GM12878 (cell line): ENCODE measurements at regions not wholly inside any gene's neighbourhood (a gene's known extent, or its start where the extent isn't known, plus 50 kb on each side); places are given as distances from the start of the nearest gene placed in this dataset.

Source experiments
- ATAC-seq: fragments of 200-7000 bp; cut with Tn5 transposase; 3 replicates; pipeline ENCODE4 v1.9.1; 2020; ENCODE audit warnings: mild to moderate bottlenecking, moderate library complexity
- BruUV-seq: library from RNA; stranded (reverse); fragments of 400-500 nt; replicated peaks from 2 replicates; lab custom pipeline; 2021; lab: Mats Ljungman, UMichigan
- CTCF ChIA-PET: fragments of 300-600 bp; sonication (Branson Sonifier 250); formaldehyde crosslinking; extraction: SDS; loops from one replicate; lab custom pipeline; 2021; ENCODE audit warnings: inconsistent platforms; lab: Yijun Ruan, JAX
- POLR2A ChIA-PET: fragments of 350-600 bp; formaldehyde crosslinking; extraction: SDS; loops from one replicate; lab custom pipeline; 2021; ENCODE audit warnings: inconsistent platforms; lab: Charles Lee
- RAD21 ChIA-PET: fragments of 300-600 bp; sonication (Branson Sonifier 250); formaldehyde crosslinking; loops from one replicate; lab custom pipeline; 2023; ENCODE audit warnings: antibody characterized with exemption; ENCODE audit not compliant: unreplicated experiment; lab: Charles Lee
- SMC1A ChIA-PET: fragments of 300-600 bp; sonication (Branson Sonifier 250); formaldehyde crosslinking; loops from one replicate; lab custom pipeline; 2023; ENCODE audit not compliant: unreplicated experiment, uncharacterized antibody; lab: Charles Lee
- DNase-seq: peaks from one replicate; pipeline ENCODE4 v3.0.0-alpha.2; 2011; ENCODE audit warnings: low read depth, low spot score
- FAIRE-seq: peaks from 3 replicates; lab custom pipeline; 2011; peaks lifted over from hg19 to GRCh38; lab: Jason Lieb, UNC
- H2AFZ ChIP-seq: 2 replicates; pipeline ENCODE4 v1.6.0; 2011; ENCODE audit warnings: low read depth, low read length, control low read depth; ENCODE audit not compliant: control insufficient read depth
- H3K27ac ChIP-seq: 2 replicates; pipeline ENCODE4 v1.5.1; 2011; ENCODE audit warnings: control low read depth; ENCODE audit not compliant: control insufficient read depth, insufficient read depth
- H3K27me3 ChIP-seq, 2 experiments: replicated peaks in 1 of 2; 2 replicates each; pipeline versions ENCODE4 v1.6.0 to v1.6.1; 2011; ENCODE audit warnings: low read length in 1 of 2; ENCODE audit not compliant: control insufficient read depth in 2 of 2, insufficient read depth in 2 of 2
- H3K36me3 ChIP-seq, 2 experiments: 2 replicates each; pipeline ENCODE4 v1.5.1; 2011; ENCODE audit warnings: low read length in 1 of 2; ENCODE audit not compliant: control insufficient read depth in 2 of 2, insufficient read depth in 2 of 2
- H3K4me1 ChIP-seq: 2 replicates; pipeline ENCODE4 v1.6.1; 2011; ENCODE audit warnings: mild to moderate bottlenecking, low read length, moderate library complexity, mixed read lengths; ENCODE audit not compliant: control insufficient read depth, insufficient read depth
- H3K4me2 ChIP-seq: 2 replicates; pipeline ENCODE4 v1.6.0; 2011; ENCODE audit warnings: control low read depth; ENCODE audit not compliant: control insufficient read depth, insufficient read depth
- H3K4me3 ChIP-seq: fragments of 200-600 bp; sonication (generic); 2 replicates; pipeline ENCODE4 v1.5.1; 2016
- H3K79me2 ChIP-seq: 2 replicates; pipeline ENCODE4 v1.6.0; 2011; ENCODE audit warnings: low read length; ENCODE audit not compliant: control insufficient read depth, insufficient read depth
- H3K9ac ChIP-seq: 2 replicates; pipeline ENCODE4 v1.8.0; 2011; ENCODE audit warnings: low read length, control low read depth, mixed read lengths; ENCODE audit not compliant: control insufficient read depth, insufficient read depth
- H3K9me3 ChIP-seq: replicated peaks from 3 replicates; pipeline ENCODE4 v1.5.1; 2011; ENCODE audit warnings: mild to moderate bottlenecking, low read length; ENCODE audit not compliant: control insufficient read depth, insufficient read depth
- H4K20me1 ChIP-seq: 2 replicates; pipeline ENCODE4 v1.6.0; 2011; ENCODE audit not compliant: control insufficient read depth, insufficient read depth
- HDAC6 ChIP-seq: fragments of 200-600 bp; sonication (generic); IDR thresholded peaks from one replicate; pipeline ENCODE4 v1.8.0; 2017; ENCODE audit warnings: antibody characterized with exemption; ENCODE audit not compliant: unreplicated experiment
- JUNB ChIP-seq: IDR thresholded peaks from 2 replicates; pipeline ENCODE4 v1.6.1; 2016; ENCODE audit warnings: antibody characterized with exemption, mild to moderate bottlenecking
- NR2F1 ChIP-seq: fragments of 450-650 bp; conservative IDR thresholded peaks from 2 replicates; pipeline ENCODE4 v1.6.1; 2017; ENCODE audit warnings: mild to moderate bottlenecking
- WGBS: methylation state at CpG from one replicate; pipeline ENCODE4 v1.1.6; 2016; ENCODE audit warnings: low lambda C conversion rate; ENCODE audit not compliant: insufficient replicate concordance, insufficient coverage; ENCODE audit errors: missing lambda C conversion rate; 5-methylcytosine and 5-hydroxymethylcytosine counted together
- in situ Hi-C: fragments of 300-500 bp; cut with MboI; formaldehyde crosslinking; loops from 9 replicates; pipeline ENCODE4 v1.14.3; 2018; ENCODE audit warnings: mixed read lengths
- intact Hi-C: fragments of 100-400 bp; cut with micrococcal nuclease; formaldehyde crosslinking; loops from one replicate; pipeline ENCODE4 v1.14.2; 2022; ENCODE audit not compliant: unreplicated experiment
- TF ChIP-seq, protein P1 (sequence below): IDR thresholded peaks from 2 replicates; pipeline ENCODE4 v1.6.1; 2012; ENCODE audit warnings: low read depth, low read length, improper control_type of control experiment

DNA sequence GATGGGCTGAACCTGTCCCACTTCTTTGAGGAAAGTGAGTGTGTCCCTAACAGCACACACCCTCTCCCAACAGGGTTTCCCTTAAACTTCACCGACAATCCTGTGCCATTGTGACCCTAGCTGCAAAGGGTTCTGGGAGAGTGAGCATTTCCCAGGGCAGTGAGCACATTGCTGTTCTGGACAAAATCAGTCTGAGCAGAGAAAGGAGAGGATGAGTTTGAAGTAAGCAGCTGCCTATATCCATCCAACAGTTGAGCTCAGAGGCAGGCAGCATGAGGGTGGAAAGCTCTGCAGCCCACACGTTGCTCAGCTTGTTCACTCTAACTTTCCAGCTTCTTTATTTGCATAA is 296.5 kb upstream of the MAF start:
- BruUV-seq: no TSS peak
- H3K4me1 ChIP-seq: no peaks in the 10 kb centered on the region
- RAD21 ChIA-PET: no interaction called here
- H2AFZ ChIP-seq: no peak overlapping the region
- no peak overlapping the region for H3K27ac ChIP-seq
- ATAC-seq: no peak
- H4K20me1 ChIP-seq: no peaks in the 10 kb centered on the region
- no peaks in the 10 kb centered on the region for H3K79me2 ChIP-seq
- no peaks in the 10 kb centered on the region for H3K9me3 ChIP-seq
- DNase-seq: no peak
- CTCF ChIA-PET: no interaction called here
- SMC1A ChIA-PET: no interaction called here
- WGBS: 2% methylated on average over 2 of the region's 2 CpGs
- no peak overlapping the region for H3K9ac ChIP-seq
- POLR2A ChIA-PET: no interaction called here
- H3K4me3 ChIP-seq: no peak overlapping the region
- TF ChIP-seq, protein P1, sequence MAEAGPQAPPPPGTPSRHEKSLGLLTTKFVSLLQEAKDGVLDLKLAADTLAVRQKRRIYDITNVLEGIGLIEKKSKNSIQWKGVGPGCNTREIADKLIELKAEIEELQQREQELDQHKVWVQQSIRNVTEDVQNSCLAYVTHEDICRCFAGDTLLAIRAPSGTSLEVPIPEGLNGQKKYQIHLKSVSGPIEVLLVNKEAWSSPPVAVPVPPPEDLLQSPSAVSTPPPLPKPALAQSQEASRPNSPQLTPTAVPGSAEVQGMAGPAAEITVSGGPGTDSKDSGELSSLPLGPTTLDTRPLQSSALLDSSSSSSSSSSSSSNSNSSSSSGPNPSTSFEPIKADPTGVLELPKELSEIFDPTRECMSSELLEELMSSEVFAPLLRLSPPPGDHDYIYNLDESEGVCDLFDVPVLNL: no peak
- no peak for TF ChIP-seq HDAC6
- no peak for TF ChIP-seq JUNB
- no peaks in the 10 kb centered on the region for H3K36me3 ChIP-seq
- no peak overlapping the region for H3K4me2 ChIP-seq
- in situ Hi-C loops: no loop called here
- 0 out of 4 replicates have a peak, but pooled peaks cover 0 to 2% of the 10 kb centered on the region in 2 experiments for H3K27me3 ChIP-seq
- intact Hi-C loops: no loop called here
- FAIRE-seq: no peak

DNA sequence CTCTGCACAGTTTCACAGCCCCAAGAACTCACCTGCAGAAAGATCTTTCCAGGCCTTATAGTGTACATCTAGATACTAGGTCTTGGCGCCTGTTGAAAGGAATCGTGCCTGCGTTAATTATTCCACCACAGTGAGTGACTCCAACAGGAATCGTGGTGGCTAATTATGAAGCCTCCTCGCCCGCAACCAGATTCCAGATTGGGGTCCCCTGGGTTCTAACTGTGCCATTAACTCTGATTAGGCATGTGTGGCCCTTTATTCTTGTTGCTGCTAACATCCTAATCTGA is 295.3 kb upstream of the MAF start:
- no peak for ATAC-seq
- SMC1A ChIA-PET: no interaction called here
- Histone ChIP-seq H3K9me3 (no peaks in the 10 kb centered on the region), H2AFZ (no peak overlapping the region), H3K9ac (no peak overlapping the region), H3K4me3 (no peak overlapping the region), H3K4me2 (no peak overlapping the region), H3K27me3 (0 out of 4 replicates have a peak, but pooled peaks cover 0 to 2% of the 10 kb centered on the region in 2 experiments), H4K20me1 (no peaks in the 10 kb centered on the region), H3K4me1 (no peaks in the 10 kb centered on the region), H3K36me3 (no peaks in the 10 kb centered on the region), H3K79me2 (no peaks in the 10 kb centered on the region), H3K27ac (no peak overlapping the region)
- POLR2A ChIA-PET: no interaction called here
- intact Hi-C loops: no loop called here
- DNase-seq: no peak
- in situ Hi-C loops: no loop called here
- BruUV-seq: no TSS peak
- TF ChIP-seq NR2F1: no peak
- WGBS: 36% methylated on average over 6 of the region's 6 CpGs
- FAIRE-seq: no peak
- CTCF ChIA-PET: no interaction called here
- RAD21 ChIA-PET: no interaction called here
